ENCODE measurements at regions not wholly inside any gene's neighbourhood (a gene's known extent, or its start where the extent isn't known, plus 50 kb on each side); places are given as distances from the start of the nearest gene placed in this dataset.

- Histone ChIP-seq H4K20me1 (replicated peaks; ENCODE audit: control insufficient read depth, insufficient read depth, low read length) (no peaks in the 10 kb centered on the region), H3K9ac (ENCODE audit: insufficient read depth in 1 of 2, low read depth in 2 of 2, low read length in 2 of 2) (no peak overlapping the region), H3K36me3 (ENCODE audit: control insufficient read depth, insufficient read depth, low read length) (no peaks in the 10 kb centered on the region), H2AFZ (ENCODE audit: low read depth, low read length) (no peak overlapping the region), H3K79me2 (ENCODE audit: control insufficient read depth, insufficient read depth, low read length) (no peaks in the 10 kb centered on the region), H3K9me1 (ENCODE audit: control insufficient read depth, insufficient read depth, low read length) (no peaks in the 10 kb centered on the region), H3K4me1 (replicated peaks in 1 of 2; ENCODE audit: control insufficient read depth in 2 of 2, insufficient read depth in 2 of 2, low read length in 2 of 2) (no peaks in the 10 kb centered on the region), H3K9me3 (replicated peaks; ENCODE audit: control insufficient read depth, insufficient read depth, low read depth, low read length) (no peaks in the 10 kb centered on the region), H3K27me3 (ENCODE audit: control insufficient read depth in 2 of 2, insufficient read depth in 2 of 2, low read length in 2 of 2) (peaks cover 0 to 4% of the 10 kb centered on the region in 2 experiments; a peak in 2 of 5 replicates), H3K27ac (ENCODE audit: extremely low read depth, low read depth, low read length) (no peak overlapping the region), H3K4me2 (ENCODE audit: insufficient read depth, low read length) (no peak overlapping the region), H3K4me3 (no peak overlapping the region)
- in situ Hi-C loops (cut with MboI) (no loop called here), intact Hi-C loops (cut with micrococcal nuclease) (no loop called here)
- under 1% methylated on average over 6 of the region's 6 CpGs for WGBS (ENCODE audit: insufficient coverage, low coverage, missing lambda C conversion rate)
- ChIA-PET CTCF (ENCODE audit: low intra/inter-chr PET ratio) (no interaction called here), POLR2A (no interaction called here)
- FAIRE-seq (no peak), DNase-seq (ENCODE audit: extremely low read depth in 1 of 4, low spot score in 3 of 4) (no peak), ATAC-seq (no peak)
- TF ChIP-seq ZNF518B (CRISPR knock-in tag; IDR thresholded peaks at IDR 0.05) (no peak), NFIC (IDR thresholded peaks at IDR 0.05) (peak; percentile 57; the same call in 1 of the 2 replicates)
- no TSS peak for BruUV-seq (replicated peaks)
These were observed 70.2 kb upstream of the KCND3 start for GRCh38 chr1:112059679-112060078.

- no peak for DNase-seq (ENCODE audit: extremely low read depth in 1 of 4, low spot score in 3 of 4)
- H3K9me1 ChIP-seq (ENCODE audit: control insufficient read depth, insufficient read depth, low read length) = no peaks in the 10 kb centered on the region
- no peaks in the 10 kb centered on the region for H3K36me3 ChIP-seq (ENCODE audit: control insufficient read depth, insufficient read depth, low read length)
- intact Hi-C loops (cut with micrococcal nuclease) = no loop called here
- no peaks in the 10 kb centered on the region for H3K4me1 ChIP-seq (replicated peaks in 1 of 2; ENCODE audit: control insufficient read depth in 2 of 2, insufficient read depth in 2 of 2, low read length in 2 of 2)
- ChIA-PET CTCF (ENCODE audit: low intra/inter-chr PET ratio) (no interaction called here), POLR2A (interaction anchor here (0.6 kb wide), 1 partner anchor 207 kb away, joined by 3 read pairs; no protein-coding TSS in a partner anchor)
- no peak overlapping the region for H3K9ac ChIP-seq (ENCODE audit: insufficient read depth in 1 of 2, low read depth in 2 of 2, low read length in 2 of 2)
- H3K4me3 ChIP-seq = no peak overlapping the region
- ATAC-seq = no peak
- H2AFZ ChIP-seq (ENCODE audit: low read depth, low read length) = no peak overlapping the region
- in situ Hi-C loops (cut with MboI) = no loop called here
- FAIRE-seq = no peak
- peaks cover 0 to 4% of the 10 kb centered on the region in 2 experiments; a peak in 2 of 5 replicates for H3K27me3 ChIP-seq (ENCODE audit: control insufficient read depth in 2 of 2, insufficient read depth in 2 of 2, low read length in 2 of 2)
- H3K4me2 ChIP-seq (ENCODE audit: insufficient read depth, low read length) = no peak overlapping the region
- H3K79me2 ChIP-seq (ENCODE audit: control insufficient read depth, insufficient read depth, low read length) = no peaks in the 10 kb centered on the region
- 0% methylated on average over 1 of the region's 1 CpG for WGBS (ENCODE audit: insufficient coverage, low coverage, missing lambda C conversion rate)
- no peaks in the 10 kb centered on the region for H4K20me1 ChIP-seq (replicated peaks; ENCODE audit: control insufficient read depth, insufficient read depth, low read length)
- BruUV-seq (replicated peaks) = no TSS peak
- H3K9me3 ChIP-seq (replicated peaks; ENCODE audit: control insufficient read depth, insufficient read depth, low read depth, low read length) = no peaks in the 10 kb centered on the region
- H3K27ac ChIP-seq (ENCODE audit: extremely low read depth, low read depth, low read length) = no peak overlapping the region
- TF ChIP-seq MYBL2 (IDR thresholded peaks at IDR 0.05; ENCODE audit: low read depth) (no peak), MYBL2 (CRISPR knock-in tag; IDR thresholded peaks at IDR 0.05; ENCODE audit: borderline replicate concordance) (no peak), ZNF408 (CRISPR knock-in tag; IDR thresholded peaks at IDR 0.05; ENCODE audit: low read depth) (no peak), GTF3C2 (IDR thresholded peaks at IDR 0.05; ENCODE audit: borderline replicate concordance, extremely low read depth, insufficient read length) (no peak), HDAC8 (tag; IDR thresholded peaks at IDR 0.05) (no peak), SOX6 (IDR thresholded peaks at IDR 0.05) (no peak), ZFP1 (CRISPR knock-in tag; IDR thresholded peaks at IDR 0.05) (no peak), NCOA1 (IDR thresholded peaks at IDR 0.05; ENCODE audit: low read depth) (no peak), PYGO2 (tag; IDR thresholded peaks at IDR 0.05) (no peak)
These were observed 70.8 kb upstream of the KCND3 start for GRCh38 chr1:112060261-112060660.

Data from K562 (cell line).